Activated naive CD4-positive, alpha-beta T cell treated with anti-CD3 and anti-CD28 coated beads, Interleukin-2, amount 50 U/mL, for 16 hours (primary cell): ENCODE measurements at regions not wholly inside any gene's neighbourhood (a gene's known extent, or its start where the extent isn't known, plus 50 kb on each side); places are given as distances from the start of the nearest gene placed in this dataset.

Experiments
- DNase-seq: peaks from one replicate; pipeline ENCODE4 v3.0.0-alpha.2; 2020

DNA sequence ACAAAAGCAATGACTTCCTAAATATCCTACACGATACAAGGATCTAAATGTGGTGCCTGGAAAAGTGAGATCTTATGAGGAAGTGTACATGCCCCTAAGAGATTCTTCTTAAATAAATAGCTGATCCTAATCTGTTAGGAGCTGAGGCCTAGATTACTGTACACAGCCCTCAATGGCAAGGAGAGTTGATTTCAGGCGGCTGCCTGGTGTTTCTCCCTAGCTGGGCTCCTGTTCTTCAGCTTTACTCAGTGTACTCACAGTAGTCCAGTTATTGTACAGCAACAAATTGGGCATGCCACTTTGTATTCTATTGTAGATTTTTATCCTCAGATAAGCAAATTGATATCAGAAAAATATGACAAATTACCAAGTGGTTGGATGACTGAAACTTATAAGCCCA lies 358.2 kb upstream of the PDGFD start:
- no peak for DNase-seq

DNA sequence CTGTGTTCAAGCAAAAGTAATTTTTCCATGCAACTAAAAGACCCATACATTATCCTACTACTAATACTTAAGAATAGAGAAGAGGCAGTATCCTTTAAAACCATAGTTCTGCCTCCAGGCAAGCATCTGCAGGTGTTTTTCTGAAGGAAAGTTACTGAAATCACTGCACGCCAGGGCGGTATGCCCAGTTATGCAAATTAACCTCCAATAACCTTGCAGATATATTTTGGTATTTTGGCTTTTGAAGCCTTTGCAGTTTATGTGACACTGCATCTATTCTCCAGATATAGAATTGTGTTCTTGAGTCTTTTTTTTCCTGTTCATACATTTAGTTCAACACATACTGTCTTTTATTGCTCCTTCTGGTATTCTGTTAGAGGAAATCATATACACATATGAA lies 346.2 kb upstream of the PDGFD start:
- no peak for DNase-seq

DNA sequence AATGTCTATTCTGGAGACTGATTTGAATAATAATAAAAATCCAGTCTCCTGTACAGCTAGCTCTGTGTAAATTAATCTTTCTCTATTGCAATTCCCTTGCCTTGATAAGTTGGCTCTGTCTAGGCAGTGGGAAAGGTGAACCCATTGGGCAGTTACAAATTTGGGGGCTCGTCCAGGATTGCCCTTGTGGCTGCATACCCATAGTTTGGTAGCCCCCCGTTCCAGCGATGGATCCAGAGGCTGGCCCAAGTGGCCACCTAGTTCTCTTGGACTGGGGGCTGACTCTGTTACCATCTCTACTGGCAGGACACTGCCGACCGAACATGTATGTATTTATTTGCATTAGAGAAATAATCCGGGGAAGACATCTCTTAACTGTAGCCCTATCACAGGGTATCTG lies 326.2 kb upstream of the PDGFD start:
- DNase-seq, result no peak

DNA sequence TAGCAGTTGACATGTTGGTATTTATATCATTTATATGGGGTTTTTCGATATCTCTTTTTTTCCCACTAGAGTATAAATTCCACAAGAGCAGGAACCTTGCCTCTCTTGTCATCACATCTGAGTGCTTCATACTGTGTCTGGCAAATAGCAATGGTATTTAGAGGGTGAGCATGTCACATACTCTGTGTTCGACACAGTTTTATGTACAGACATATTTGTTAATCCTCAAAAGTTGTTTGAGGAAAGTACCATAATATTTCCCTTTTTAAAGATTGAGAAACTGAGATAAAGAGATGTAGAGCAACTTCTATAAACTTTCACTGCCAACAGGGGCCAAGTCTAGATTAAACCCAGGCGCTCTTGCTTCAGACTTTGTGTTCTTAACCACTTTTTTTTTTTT lies 324.6 kb upstream of the PDGFD start:
- no peak for DNase-seq

- DNase-seq, result no peak
These were observed 323.3 kb upstream of the PDGFD start for GRCh38 chr11:104487046-104487806.

DNA sequence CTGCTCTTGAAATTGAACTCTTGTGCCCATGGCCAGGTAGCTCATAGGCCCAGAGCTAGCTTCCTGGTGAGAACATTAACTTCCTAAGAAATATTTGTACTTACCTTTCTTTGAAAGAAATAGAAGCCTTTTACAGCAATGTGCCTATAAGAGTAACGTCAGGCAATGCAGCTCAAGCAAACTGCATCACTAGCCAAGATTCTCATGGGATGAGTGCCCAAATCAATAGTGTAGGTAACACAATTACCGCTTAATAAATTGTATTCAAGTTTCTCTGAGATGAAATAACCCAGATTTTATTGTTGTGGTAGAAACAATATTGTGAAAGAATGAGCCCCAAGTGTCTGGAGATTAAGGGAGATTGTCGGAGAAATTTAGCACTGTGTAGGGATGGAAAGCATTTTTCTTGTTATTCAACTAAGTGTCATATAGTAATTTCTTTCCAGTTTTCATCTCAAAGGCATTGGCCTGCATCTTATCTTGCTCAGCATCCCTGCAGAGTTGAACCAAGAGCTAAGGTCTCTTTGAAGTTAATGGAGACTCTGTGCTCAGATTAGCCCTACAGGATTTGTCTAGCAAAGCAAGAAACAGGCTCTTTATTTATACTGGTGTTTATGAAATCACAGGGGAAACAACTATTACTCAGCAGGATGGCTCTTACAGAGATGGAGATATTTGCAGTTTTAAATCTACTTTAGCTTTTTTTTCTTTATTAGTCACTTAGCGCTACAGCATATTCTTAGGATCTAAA lies 321.0 kb upstream of the PDGFD start:
- no peak for DNase-seq

- DNase-seq, result no peak
These were observed 313.0 kb upstream of the PDGFD start for GRCh38 chr11:104476898-104477297.

GRCh38 chr11:104476454-104476853 lies 312.5 kb upstream of the PDGFD start:
- no peak for DNase-seq

DNA sequence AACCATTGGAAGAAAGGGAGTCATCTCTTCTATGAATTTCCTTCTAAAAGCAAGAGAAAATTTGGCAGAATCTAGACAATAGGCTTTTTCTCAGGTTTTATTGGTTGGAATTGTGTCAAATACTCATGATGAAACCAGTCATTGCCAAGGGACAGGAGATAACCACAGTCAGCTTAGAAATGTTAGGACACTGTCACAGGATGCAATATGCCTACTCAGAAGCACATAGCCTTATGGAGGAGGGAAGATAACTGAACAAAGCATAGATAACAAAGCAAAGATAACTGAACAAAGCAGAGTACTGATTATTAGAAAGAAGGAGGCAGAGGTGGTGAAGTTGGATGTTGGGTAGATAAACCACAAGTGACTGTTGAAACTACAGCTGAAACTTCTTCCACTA lies 303.5 kb upstream of the PDGFD start:
- no peak for DNase-seq

GRCh38 chr11:104465321-104465720 lies 301.4 kb upstream of the PDGFD start:
- DNase-seq, result no peak

DNA sequence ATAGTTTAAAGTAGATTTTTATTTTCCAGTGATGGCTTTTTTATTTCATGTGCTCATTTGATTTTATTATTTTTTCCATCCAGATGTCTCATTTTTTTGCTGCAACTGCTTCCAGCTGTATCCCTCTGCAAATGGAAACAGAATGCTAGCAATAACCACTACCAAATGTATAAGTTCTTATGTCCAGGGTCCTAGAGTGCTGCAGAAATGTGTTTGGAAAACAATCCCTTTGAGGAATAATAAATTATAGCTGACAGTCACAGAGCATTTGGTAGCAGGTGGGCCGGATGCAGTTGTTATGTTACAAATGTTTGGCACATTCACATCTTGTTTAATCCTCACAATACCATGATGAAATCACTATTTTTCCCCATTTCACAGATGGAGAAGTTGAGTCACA lies 300.7 kb upstream of the PDGFD start:
- no peak for DNase-seq

DNA sequence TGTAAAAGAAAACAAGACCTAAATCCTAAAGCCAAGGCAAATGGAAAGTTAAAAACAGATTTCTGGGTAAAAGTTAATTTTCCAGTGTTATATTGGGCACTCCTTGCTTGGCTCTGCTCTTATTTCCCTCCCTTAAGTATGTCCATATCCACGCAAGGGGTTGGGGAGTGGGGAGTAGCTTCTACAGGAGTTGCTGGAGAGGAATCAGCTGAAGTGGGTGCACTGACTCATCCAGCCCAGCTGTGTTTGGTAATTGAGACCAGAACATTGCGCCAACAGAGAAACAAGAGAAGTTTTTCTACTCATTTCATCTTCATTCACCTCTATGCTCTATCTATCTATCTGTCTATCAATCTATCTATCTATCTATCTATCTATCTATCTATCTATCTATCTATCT lies 298.4 kb upstream of the PDGFD start:
- DNase-seq, result no peak

DNA sequence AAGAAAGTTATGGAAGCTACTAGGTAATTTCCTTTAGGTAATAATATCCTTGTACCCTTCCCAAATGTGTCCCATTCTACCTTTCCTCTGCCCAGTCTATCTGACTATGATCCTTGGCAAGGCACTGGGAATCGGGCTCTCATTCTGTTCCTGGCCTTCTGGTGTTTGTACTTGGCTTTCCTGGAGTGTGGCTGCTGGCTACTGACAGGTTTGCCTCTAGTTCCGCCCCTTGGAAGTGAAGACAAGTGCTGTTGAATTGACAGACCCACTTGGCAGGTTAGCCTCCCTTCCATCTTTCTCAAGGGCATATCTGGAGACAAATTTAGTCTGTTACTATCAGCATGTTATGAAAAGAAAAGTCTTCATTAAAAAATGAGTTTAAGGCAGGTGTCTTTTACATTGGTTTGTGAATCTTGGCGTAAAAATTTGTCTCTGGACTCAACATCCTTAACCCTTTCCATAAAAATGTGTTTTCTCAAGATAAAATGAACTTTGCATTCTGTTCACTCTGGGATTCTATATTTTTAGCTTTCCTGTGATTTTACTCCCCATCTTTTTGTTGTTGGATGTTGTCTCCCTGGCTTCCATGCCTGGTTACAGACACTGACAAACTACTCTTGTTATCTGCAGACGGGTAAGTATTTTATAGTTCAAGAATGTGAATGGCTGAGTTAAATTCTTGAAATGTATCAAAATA lies 287.4 kb upstream of the PDGFD start:
- DNase-seq, result no peak

DNA sequence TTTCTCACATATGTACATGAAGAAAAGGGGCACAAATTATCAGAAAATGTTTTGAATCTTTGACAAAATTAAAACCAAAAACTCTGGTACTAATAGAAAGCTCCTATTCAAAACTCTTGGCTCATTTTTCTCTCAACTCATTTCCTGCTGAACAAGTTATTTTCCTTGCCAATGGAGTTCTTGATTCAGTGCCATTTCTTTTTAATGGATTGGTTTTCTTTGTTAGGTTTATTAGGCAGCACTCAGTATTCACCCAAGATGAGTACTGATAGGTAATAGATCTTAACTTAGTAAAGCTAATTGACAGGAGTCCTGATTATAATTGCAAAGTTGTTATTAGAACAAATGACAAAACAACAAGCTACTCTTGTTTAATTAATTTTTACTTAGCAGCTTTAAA lies 279.4 kb upstream of the PDGFD start:
- no peak for DNase-seq

GRCh38 chr11:104442321-104442720 lies 278.4 kb upstream of the PDGFD start:
- DNase-seq, result no peak

GRCh38 chr11:104435494-104435893 lies 271.5 kb upstream of the PDGFD start:
- DNase-seq, result no peak

GRCh38 chr11:104433751-104434150 lies 269.8 kb upstream of the PDGFD start:
- DNase-seq, result no peak

DNA sequence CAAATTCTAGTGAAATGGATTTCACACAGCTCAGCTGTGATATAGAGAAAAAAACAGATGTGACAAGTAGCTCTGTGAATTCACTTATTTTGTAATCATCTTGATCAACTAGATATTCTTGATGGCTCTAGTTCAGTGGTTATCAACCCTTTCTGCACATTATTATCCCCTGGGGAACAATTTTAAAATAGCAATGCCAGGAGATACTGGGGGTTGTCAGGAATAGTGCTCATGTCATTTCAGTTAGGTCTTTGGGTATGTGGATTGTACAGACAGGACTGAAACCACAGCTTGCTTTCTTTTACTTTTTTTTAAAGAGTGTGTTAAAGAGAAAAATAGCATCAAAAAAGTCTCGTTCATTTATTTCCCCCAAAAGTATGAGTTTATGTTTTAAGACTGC lies 269.0 kb upstream of the PDGFD start:
- no peak for DNase-seq

GRCh38 chr11:104432526-104432925 lies 268.6 kb upstream of the PDGFD start:
- no peak for DNase-seq

- no peak for DNase-seq
These were observed 258.5 kb upstream of the PDGFD start for GRCh38 chr11:104422324-104422944.

DNA sequence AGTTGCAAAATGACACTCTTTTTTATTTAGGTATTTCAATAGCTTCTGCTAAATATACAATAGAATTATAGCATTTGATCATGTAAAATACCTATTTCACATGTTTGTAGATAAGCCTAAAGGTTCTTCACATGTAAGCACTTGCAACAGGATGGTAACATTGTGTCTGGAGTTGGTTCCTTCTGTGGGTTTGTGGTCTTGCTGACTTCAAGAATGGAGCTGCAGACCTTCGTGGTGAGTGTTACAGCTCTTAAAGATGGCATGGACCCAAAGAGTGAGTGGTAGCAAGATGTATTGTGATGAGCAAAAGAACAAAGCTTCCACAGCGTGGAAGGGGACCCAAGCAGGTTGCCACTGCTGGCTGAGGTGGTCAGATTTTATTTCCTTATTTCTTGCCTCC lies 246.4 kb upstream of the PDGFD start:
- DNase-seq, result no peak

DNA sequence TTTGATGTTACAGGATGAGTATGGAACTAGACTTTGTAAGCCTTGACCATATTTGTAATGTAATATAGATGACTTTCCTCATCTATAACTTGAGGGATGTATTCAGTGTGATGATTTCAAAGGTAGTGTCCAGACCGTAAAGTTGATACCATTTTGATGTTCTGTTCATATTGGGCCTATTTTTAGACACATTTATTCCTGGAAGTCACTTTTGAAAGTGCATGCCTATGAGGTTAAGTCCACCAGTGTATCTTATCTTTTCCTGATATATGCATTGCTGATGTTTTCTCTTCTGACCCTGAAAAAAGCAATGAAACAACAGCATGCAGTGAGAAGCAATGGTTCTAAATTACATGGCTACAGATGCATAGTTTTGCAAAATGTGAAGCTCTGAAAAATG lies 244.7 kb upstream of the PDGFD start:
- DNase-seq, result no peak

DNA sequence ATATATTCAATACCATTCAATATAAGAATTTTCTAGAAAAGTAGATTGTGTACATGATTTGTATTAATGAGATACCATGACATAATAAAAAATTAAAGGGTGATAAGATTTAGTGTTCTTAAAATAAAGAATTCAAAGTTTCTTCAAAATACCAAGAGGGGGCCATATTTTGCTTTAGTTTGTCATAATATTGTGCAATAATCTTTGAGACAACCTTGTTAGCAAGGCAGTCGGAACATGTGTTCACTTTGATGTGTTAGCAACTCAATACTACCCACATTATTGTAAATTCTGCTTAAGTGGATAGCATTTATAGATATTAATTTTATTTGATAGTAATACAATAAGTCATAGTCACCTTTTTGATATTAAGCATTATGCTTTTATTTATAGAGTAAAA lies 241.3 kb upstream of the PDGFD start:
- no peak for DNase-seq
